NCI-H524 treated with DMSO at 0.1 percent for 48 hours (cell line): ENCODE measurements at regions not wholly inside any gene's neighbourhood (a gene's known extent, or its start where the extent isn't known, plus 50 kb on each side); places are given as distances from the start of the nearest gene placed in this dataset.

Source experiments
- DNase-seq: peaks from one replicate; lab custom pipeline; 2025; lab: John Stamatoyannopoulos, UW

GRCh38 chr9:120117081-120117480 lies 462.9 kb downstream of the CDK5RAP2 start:
- no peak for DNase-seq

DNA sequence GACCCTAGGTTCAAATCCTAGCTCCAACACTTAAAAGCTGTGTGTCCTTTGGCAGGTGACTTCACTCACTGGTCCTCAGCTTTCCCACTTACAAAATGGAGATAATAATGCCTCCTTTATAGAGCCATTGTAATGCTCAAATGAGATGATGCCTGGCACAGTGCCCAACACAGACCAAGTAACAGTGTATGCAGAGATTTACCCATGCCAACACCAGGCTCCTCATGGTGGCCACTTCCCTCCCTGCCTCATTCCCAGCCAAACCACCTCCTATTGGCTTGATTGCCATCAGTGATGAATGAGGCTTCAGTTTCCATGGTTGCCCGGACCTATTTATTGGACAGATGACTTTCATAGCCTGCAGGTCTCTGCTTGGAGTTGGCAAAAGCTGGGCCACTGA lies 469.4 kb downstream of the CDK5RAP2 start:
- no peak for DNase-seq

GRCh38 chr9:120109242-120109641 lies 470.7 kb downstream of the CDK5RAP2 start:
- DNase-seq: no peak

DNA sequence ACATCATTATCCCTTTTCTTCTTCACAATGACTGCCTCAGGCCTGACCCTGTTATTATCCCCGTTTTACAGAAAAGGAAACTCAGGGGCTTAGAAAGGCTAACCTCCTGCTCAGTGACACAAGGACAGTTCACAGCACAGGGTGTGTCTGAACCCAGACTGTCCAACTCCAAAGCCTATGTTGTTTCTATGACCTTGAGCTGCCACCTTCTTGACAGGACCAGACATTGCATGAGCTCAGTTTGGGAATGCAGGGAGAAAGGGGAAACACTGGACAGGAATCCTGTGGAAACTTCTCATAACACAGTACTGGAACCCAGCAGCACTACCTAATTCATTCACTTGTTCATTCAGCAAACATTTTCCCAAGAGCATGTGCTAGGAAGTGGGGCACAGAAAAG lies 472.8 kb downstream of the CDK5RAP2 start:
- DNase-seq: no peak

GRCh38 chr9:120104771-120105170 lies 475.2 kb downstream of the CDK5RAP2 start:
- no peak for DNase-seq

GRCh38 chr9:120100595-120100994 lies 479.4 kb downstream of the CDK5RAP2 start:
- DNase-seq: no peak

GRCh38 chr9:120099065-120099464 lies 480.9 kb downstream of the CDK5RAP2 start:
- no peak for DNase-seq

DNA sequence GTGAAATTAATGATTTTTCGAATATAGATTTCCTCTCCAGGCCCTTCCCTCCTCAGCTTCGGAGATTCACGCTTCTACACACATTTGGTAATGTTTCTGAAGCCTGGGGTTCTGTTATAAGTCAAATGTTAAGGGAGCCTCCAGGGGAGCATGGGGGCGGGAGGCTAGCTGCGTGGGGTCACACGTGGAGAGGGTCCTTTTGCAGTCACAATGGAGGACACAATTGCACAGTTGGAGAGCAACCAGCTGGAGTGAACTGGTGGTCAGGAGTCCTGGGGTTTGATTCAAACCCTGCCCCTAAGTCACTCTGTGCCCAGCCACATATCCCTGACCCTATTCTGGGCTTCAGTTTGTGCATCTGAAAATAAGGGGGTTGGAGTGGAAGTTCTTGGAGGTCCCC lies 481.4 kb downstream of the CDK5RAP2 start:
- no peak for DNase-seq

DNA sequence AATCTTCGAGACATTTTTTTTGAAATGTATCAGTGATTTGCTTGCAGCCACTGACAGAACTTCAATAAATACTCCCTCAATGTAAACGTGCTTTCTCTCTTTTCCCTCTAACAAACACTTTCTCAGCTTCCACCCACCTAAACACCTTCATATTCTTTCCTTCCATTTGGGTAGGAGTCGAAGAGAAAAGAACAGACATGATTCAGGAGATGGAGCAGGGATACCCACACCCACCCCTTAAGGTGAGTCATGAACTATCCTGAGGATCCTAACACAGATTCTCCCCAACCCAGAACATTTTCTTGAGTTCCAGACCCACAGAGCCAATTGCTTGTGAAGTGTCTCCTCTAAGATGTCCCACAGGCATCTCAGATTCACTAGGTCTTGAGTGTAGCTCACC lies 488.8 kb downstream of the CDK5RAP2 start:
- no peak for DNase-seq

DNA sequence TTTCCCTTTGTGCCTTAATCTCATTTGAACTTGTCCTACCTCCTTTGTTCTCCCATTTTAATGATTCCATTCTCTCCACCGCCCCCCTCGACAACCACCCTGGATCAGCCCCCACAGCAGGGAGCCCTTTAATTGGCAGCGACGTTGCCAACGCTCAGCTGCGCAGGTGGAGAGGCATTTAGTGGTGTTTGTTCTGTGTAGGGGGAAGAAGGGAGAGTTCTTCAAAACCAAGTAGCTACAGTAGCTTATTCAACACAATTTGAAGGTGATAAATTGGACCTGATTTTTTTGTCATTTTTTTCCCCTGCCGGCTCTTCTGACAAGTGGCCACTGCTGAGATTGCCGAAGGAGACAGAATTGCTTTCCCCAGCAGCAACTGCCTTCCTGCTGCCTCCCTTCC lies 499.1 kb downstream of the CDK5RAP2 start:
- no peak for DNase-seq

DNA sequence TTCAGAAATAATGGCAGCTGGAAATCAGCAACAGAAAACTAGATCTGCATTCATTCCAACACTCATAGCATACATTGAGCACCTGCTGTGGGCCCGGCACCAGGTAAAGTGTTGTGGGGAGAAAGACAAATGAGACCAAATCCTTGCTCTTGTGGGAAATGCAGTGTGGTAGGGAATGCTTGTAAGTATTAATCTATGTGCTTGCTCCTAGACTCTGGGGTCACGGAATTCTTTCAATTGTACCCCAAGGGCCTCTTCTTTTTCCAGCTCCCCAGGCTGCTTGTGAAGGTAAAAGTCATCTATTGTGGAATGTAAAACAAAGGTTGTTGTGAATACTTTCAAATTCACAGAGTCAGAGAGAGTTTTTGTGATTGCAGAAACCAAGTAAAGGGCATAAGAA lies 501.9 kb downstream of the CDK5RAP2 start:
- no peak for DNase-seq

- no peak for DNase-seq
Measured at GRCh38 chr9:120071760-120072159, 508.2 kb downstream of the CDK5RAP2 start.

GRCh38 chr9:120066315-120066714 lies 513.7 kb downstream of the CDK5RAP2 start:
- no peak for DNase-seq

GRCh38 chr9:120065151-120065550 lies 514.8 kb downstream of the CDK5RAP2 start:
- no peak for DNase-seq

GRCh38 chr9:120045011-120045410 lies 535.0 kb downstream of the CDK5RAP2 start:
- DNase-seq: no peak

DNA sequence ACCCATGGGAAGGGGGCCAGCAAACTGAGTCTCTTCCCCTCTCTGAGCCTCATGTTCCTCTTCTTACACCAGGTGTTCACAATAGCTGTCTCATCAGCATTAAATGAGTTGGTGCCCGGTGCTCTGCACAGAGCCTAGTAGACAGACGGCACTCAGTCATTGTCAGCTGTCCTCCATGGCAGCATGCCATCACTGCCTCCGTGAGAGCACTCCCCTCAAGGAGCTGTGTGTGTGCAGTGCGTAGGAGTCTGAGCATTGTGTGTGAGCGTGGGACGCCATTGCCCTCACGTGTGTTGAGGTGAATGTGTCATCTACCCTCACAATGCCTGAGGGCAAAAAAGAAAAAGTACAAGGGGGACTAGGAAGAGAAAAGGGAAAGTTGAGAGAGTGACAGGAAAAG lies 536.5 kb downstream of the CDK5RAP2 start:
- peak; percentile 85 for DNase-seq

- no peak for DNase-seq
Measured at GRCh38 chr9:120040896-120041295, 539.1 kb downstream of the CDK5RAP2 start.

GRCh38 chr9:120038342-120038741 lies 541.6 kb downstream of the CDK5RAP2 start:
- DNase-seq: no peak

DNA sequence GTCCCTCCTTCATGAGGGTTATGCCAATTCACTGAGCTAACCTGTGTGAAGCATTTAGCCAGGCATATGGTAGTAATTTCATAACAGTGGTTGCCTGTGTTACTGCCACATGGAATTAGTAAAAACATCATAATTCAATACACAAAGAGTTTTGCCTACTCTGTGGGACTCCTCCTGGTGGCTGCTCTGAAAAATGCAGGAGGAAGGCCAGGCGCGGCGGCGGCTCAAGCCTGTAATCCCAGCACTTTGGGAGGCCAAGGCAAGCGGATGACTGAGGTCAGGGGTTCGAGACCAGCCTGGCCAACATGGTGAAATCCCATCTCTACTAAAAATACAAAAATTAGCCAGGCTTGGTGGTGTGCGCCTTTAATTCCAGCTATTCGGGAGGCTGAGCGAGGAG lies 547.3 kb downstream of the CDK5RAP2 start:
- DNase-seq: no peak

GRCh38 chr9:120030847-120031246 lies 549.1 kb downstream of the CDK5RAP2 start:
- DNase-seq: no peak

DNA sequence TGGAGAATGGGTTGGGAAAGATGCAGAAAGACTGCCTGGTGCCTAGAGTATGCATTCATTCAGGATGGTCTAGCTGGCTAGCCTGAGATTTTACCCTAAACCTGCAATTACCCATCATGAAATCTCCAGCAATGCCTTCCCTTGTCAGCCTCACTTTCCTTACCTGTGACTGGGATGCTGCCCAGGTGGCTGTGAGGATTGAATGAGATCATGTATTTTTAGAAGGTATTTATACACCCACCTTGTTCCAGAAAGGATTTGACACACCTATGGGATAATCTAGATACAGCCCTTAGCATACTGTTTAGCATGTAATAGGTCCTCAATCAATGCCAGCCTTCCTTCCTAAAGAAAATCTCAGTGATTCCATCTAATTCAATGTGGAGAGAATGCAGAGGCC lies 561.4 kb downstream of the CDK5RAP2 start:
- DNase-seq: no peak

GRCh38 chr9:120018037-120018436 lies 561.9 kb downstream of the CDK5RAP2 start:
- no peak for DNase-seq

DNA sequence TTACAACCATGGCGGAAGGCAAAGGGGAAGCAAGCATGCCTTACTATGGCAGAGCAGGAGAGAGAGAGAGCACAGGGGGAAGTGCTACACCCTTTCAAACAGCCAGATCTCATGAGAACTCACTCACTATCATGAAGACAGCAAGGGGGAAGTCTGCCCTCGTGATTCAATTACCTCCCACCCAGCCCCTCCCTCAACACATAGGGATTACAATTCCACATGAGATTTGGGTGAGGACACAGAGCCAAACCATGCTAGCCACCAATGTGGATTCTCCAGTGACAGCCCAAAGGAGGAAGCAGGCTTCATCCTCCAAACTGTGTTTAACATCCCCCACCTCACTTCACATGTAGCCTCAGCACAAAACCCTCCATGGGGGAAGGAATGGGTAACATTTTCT lies 563.7 kb downstream of the CDK5RAP2 start:
- DNase-seq: no peak

DNA sequence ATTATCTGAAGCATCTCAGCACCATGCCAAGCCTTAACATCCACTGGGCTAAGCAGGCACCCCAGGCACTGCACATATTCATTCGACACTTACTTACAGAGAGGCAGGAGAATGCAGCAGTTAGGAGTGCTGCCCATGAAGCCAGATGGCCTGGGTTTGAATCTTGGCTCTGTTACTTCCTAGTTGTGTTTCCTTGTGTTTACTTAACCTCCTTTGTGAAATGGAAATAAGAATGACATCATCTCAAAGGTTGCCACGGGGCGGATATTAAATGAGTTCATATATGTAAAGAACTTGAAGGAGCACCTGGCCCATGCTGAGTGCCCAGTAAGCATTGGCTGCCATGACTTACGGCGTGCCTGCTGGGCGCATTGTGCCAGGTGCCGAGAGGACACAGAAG lies 565.2 kb downstream of the CDK5RAP2 start:
- no peak for DNase-seq

DNA sequence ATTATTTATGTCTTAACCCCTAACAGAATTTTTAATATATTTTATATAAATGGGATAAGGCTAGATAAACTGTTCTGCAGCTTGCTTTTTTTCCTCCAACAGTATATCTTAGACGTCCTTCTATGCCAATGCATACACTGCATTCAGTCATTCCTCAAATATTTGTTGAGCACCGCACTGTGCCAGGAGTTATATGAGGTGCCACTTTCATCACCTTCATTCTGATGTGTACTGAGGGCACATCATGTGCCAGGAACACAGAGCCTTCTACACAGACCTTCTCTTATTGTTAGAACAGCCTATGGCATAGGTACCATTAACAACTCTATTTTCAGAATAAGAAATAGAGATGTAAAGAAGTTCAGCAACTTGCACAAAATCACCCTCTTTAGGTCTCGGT lies 570.1 kb downstream of the CDK5RAP2 start:
- no peak for DNase-seq
